Fibroblast of lung (primary cell): ENCODE measurements at regions not wholly inside any gene's neighbourhood (a gene's known extent, or its start where the extent isn't known, plus 50 kb on each side); places are given as distances from the start of the nearest gene placed in this dataset.

ENCODE experiments used
- DNase-seq, 2 donors: peaks; one replicate each; pipeline versions ENCODE4 v3.0.0 to v3.0.0-alpha.2; 2010; ENCODE audit warnings: low read depth in 2 of 2
- H2AFZ ChIP-seq: 2 replicates; pipeline ENCODE4 v1.5.1; 2012; ENCODE audit warnings: low read length, control low read depth, inconsistent platforms
- H3K27ac ChIP-seq: 2 replicates; pipeline ENCODE4 v1.5.1; 2011; ENCODE audit warnings: low read length, control low read depth; ENCODE audit not compliant: insufficient read depth
- H3K27me3 ChIP-seq: 2 replicates; pipeline ENCODE4 v1.5.1; 2011; ENCODE audit warnings: mild to moderate bottlenecking, low read length; ENCODE audit not compliant: control insufficient read depth, insufficient read depth
- H3K36me3 ChIP-seq: 2 replicates; pipeline ENCODE4 v1.5.1; 2011; ENCODE audit warnings: low read length; ENCODE audit not compliant: control insufficient read depth, insufficient read depth
- H3K4me1 ChIP-seq: 2 replicates; pipeline ENCODE4 v1.5.1; 2011; ENCODE audit warnings: low read length; ENCODE audit not compliant: control insufficient read depth, insufficient read depth; ENCODE audit errors: extremely low read depth
- H3K4me2 ChIP-seq: 2 replicates; pipeline ENCODE4 v1.5.1; 2011; ENCODE audit warnings: low read length, control low read depth; ENCODE audit not compliant: insufficient read depth; ENCODE audit errors: extremely low read depth
- H3K4me3 ChIP-seq, 4 experiments: fragments of 200-600 bp in 1 of 4; sonication (generic) in 1 of 4; replicated peaks in 1 of 4; 2 replicates each; pipeline ENCODE4 v1.5.1; 2011 to 2016; ENCODE audit warnings: low read length in 4 of 4, low read depth in 3 of 4, mild to moderate bottlenecking in 3 of 4, control low read depth in 2 of 4, inconsistent platforms in 1 of 4, mixed read lengths in 1 of 4; ENCODE audit not compliant: insufficient read depth in 1 of 4; ENCODE audit errors: control extremely low read depth in 1 of 4
- H3K79me2 ChIP-seq: 2 replicates; pipeline ENCODE4 v1.5.1; 2012; ENCODE audit warnings: mild to moderate bottlenecking, low read length, inconsistent platforms; ENCODE audit not compliant: control insufficient read depth, insufficient read depth
- H3K9ac ChIP-seq: 2 replicates; pipeline ENCODE4 v1.5.1; 2011; ENCODE audit warnings: mild to moderate bottlenecking, low read length, control low read depth; ENCODE audit not compliant: insufficient read depth
- H3K9me3 ChIP-seq: 2 replicates; pipeline ENCODE4 v1.5.1; 2012; ENCODE audit warnings: low read depth, low read length; ENCODE audit not compliant: control insufficient read depth, insufficient read depth
- H4K20me1 ChIP-seq: 2 replicates; pipeline ENCODE4 v1.5.1; 2011; ENCODE audit warnings: low read length; ENCODE audit not compliant: control insufficient read depth, insufficient read depth; ENCODE audit errors: extremely low read depth
- CTCF ChIP-seq, 2 donors: IDR thresholded peaks in 1 of 2; conservative IDR thresholded peaks in 1 of 2; 1 replicate in 1 of 2; 2 replicates in 1 of 2; pipeline ENCODE4 v1.5.1; 2011 to 2012; ENCODE audit warnings: low read length in 2 of 2, control low read depth in 1 of 2, inconsistent platforms in 1 of 2, low read depth in 1 of 2, mild to moderate bottlenecking in 1 of 2
- EZH2 ChIP-seq: IDR thresholded peaks from 2 replicates; pipeline ENCODE4 v1.5.1; 2012; ENCODE audit warnings: low read length, control low read depth, mild to moderate bottlenecking; ENCODE audit errors: missing control alignments

- H3K36me3 ChIP-seq = no peaks in the 10 kb centered on the region
- no peaks in the 10 kb centered on the region for H3K79me2 ChIP-seq
- H3K4me3 ChIP-seq = no peak overlapping the region
- H4K20me1 ChIP-seq = no peaks in the 10 kb centered on the region
- no peaks in the 10 kb centered on the region for H3K9me3 ChIP-seq
- no peak overlapping the region for H3K4me2 ChIP-seq
- no peak overlapping the region for H3K27ac ChIP-seq
- TF ChIP-seq EZH2 (no peak), CTCF (conservative IDR thresholded peaks at IDR 0.05 in 1 of 2, IDR thresholded peaks at IDR 0.05 in 1 of 2; ENCODE audit: low read depth in 1 of 2, low read length in 2 of 2) (no peak)
- no peaks in the 10 kb centered on the region for H3K27me3 ChIP-seq
- H3K9ac ChIP-seq = no peak overlapping the region
- H3K4me1 ChIP-seq = no peaks in the 10 kb centered on the region
- H2AFZ ChIP-seq = no peak overlapping the region
- no peak for DNase-seq
Observed at GRCh38 chr4:62263454-62263853, 1063.3 kb downstream of the ADGRL3 start.

- Histone ChIP-seq H3K9me3 (no peaks in the 10 kb centered on the region), H2AFZ (no peak overlapping the region), H3K27me3 (no peaks in the 10 kb centered on the region), H3K9ac (no peak overlapping the region), H4K20me1 (no peaks in the 10 kb centered on the region), H3K4me3 (no peak overlapping the region), H3K36me3 (no peaks in the 10 kb centered on the region), H3K4me1 (no peaks in the 10 kb centered on the region), H3K4me2 (no peak overlapping the region), H3K27ac (no peak overlapping the region), H3K79me2 (no peaks in the 10 kb centered on the region)
- TF ChIP-seq CTCF (conservative IDR thresholded peaks at IDR 0.05 in 1 of 2, IDR thresholded peaks at IDR 0.05 in 1 of 2; ENCODE audit: low read depth in 1 of 2, low read length in 2 of 2) = no peak
- TF ChIP-seq EZH2 = no peak
- no peak for DNase-seq
Observed at GRCh38 chr4:62262676-62263075, 1062.5 kb downstream of the ADGRL3 start.

- TF ChIP-seq EZH2 (no peak), CTCF (conservative IDR thresholded peaks at IDR 0.05 in 1 of 2, IDR thresholded peaks at IDR 0.05 in 1 of 2; ENCODE audit: low read depth in 1 of 2, low read length in 2 of 2) (no peak)
- Histone ChIP-seq H3K4me1 (no peaks in the 10 kb centered on the region), H4K20me1 (no peaks in the 10 kb centered on the region), H3K79me2 (no peaks in the 10 kb centered on the region), H3K4me3 (no peak overlapping the region), H3K9ac (no peak overlapping the region), H3K9me3 (no peaks in the 10 kb centered on the region), H3K27ac (no peak overlapping the region), H3K4me2 (no peak overlapping the region), H3K27me3 (no peaks in the 10 kb centered on the region), H2AFZ (no peak overlapping the region), H3K36me3 (no peaks in the 10 kb centered on the region)
- DNase-seq = no peak
Observed at GRCh38 chr4:62260254-62260653, 1060.1 kb downstream of the ADGRL3 start.
